GM23338 (cell line): ENCODE measurements at regions not wholly inside any gene's neighbourhood (a gene's known extent, or its start where the extent isn't known, plus 50 kb on each side); places are given as distances from the start of the nearest gene placed in this dataset.

ENCODE experiments used
- CREB1 ChIP-seq: fragments of 250-450 bp; sonication (Bioruptor Pico); IDR thresholded peaks from 2 replicates; pipeline ENCODE4 v1.5.0; 2020; ENCODE audit warnings: low read depth, mild to moderate bottlenecking, moderate library complexity
- CTCF ChIP-seq, 2 experiments: fragments of 200-600 bp in 1 of 2; sonication (generic) in 1 of 2; conservative IDR thresholded peaks; 2 replicates each; pipeline versions ENCODE4 v1.5.1 to v1.6.1; 2016 to 2017; ENCODE audit warnings: antibody characterized with exemption in 2 of 2, low read depth in 2 of 2, mild to moderate bottlenecking in 2 of 2, moderate library complexity in 1 of 2
- ETS1 ChIP-seq: IDR thresholded peaks from 2 replicates; pipeline ENCODE4 v1.6.1; 2016; ENCODE audit warnings: antibody characterized with exemption
- EZH2 ChIP-seq: fragments of 200-600 bp; sonication (generic); IDR thresholded peaks from one replicate; pipeline ENCODE4 v1.8.0; 2017; ENCODE audit warnings: antibody characterized with exemption, mild to moderate bottlenecking, low read depth; ENCODE audit not compliant: unreplicated experiment
- EZH2phosphoT487 ChIP-seq: fragments of 200-600 bp; sonication (generic); IDR thresholded peaks from one replicate; pipeline ENCODE4 v1.8.1; 2018; ENCODE audit warnings: antibody characterized with exemption; ENCODE audit not compliant: unreplicated experiment
- JUNB ChIP-seq: IDR thresholded peaks from one replicate; pipeline ENCODE4 v1.6.1; 2016; ENCODE audit warnings: antibody characterized with exemption; ENCODE audit not compliant: unreplicated experiment
- POLR2AphosphoS5 ChIP-seq: IDR thresholded peaks from 2 replicates; pipeline ENCODE4 v1.6.1; 2016; ENCODE audit warnings: antibody characterized with exemption, low read depth
- REST ChIP-seq: IDR thresholded peaks from one replicate; pipeline ENCODE4 v1.6.1; 2018; ENCODE audit warnings: antibody characterized with exemption; ENCODE audit not compliant: unreplicated experiment
- ZNF331 ChIP-seq: fragments of 250-450 bp; sonication (Bioruptor Pico); IDR thresholded peaks from 2 replicates; pipeline ENCODE4 v1.5.0; 2020; ENCODE audit warnings: low read depth, mild to moderate bottlenecking, moderate library complexity
- ZNF462 ChIP-seq: fragments of 250-450 bp; sonication (Bioruptor Pico); IDR thresholded peaks from 2 replicates; pipeline ENCODE4 v1.5.0; 2020; ENCODE audit warnings: mild to moderate bottlenecking, moderate library complexity

- TF ChIP-seq CTCF (conservative IDR thresholded peaks at IDR 0.05; ENCODE audit: low read depth in 2 of 2) (no peak), POLR2AphosphoS5 (no peak), ZNF331 (CRISPR knock-in tag) (no peak), ZNF462 (CRISPR knock-in tag) (no peak), EZH2 (no peak), EZH2phosphoT487 (no peak), REST (no peak), JUNB (no peak), CREB1 (CRISPR knock-in tag) (no peak), ETS1 (no peak)
These were observed 118.6 kb upstream of the DAB2 start for GRCh38 chr5:39543335-39543734.
